Prostate gland (tissue), 2 donors: ENCODE measurements at regions not wholly inside any gene's neighbourhood (a gene's known extent, or its start where the extent isn't known, plus 50 kb on each side); places are given as distances from the start of the nearest gene placed in this dataset.

ENCODE experiments used
- CTCF ChIP-seq, 4 experiments: fragments of 200-600 bp in 2 of 4; fragments of 450-650 bp in 2 of 4; sonication (generic) in 2 of 4; IDR thresholded peaks; 1 replicate in 3 of 4; 2 replicates in 1 of 4; pipeline ENCODE4 v1.5.1; 2016 to 2019; ENCODE audit warnings: antibody characterized with exemption in 4 of 4, mild to moderate bottlenecking in 2 of 4, moderate library complexity in 2 of 4
- POLR2A ChIP-seq: fragments of 450-650 bp; IDR thresholded peaks from one replicate; pipeline ENCODE4 v1.6.1; 2016; ENCODE audit warnings: antibody characterized with exemption, mild to moderate bottlenecking
- POLR2AphosphoS5 ChIP-seq: sonication (generic); formaldehyde crosslinking; IDR thresholded peaks from one replicate; pipeline ENCODE4 v1.6.1; 2017; ENCODE audit warnings: antibody characterized with exemption

- no peak for TF ChIP-seq CTCF (IDR thresholded peaks at IDR 0.05)
- no peak for TF ChIP-seq POLR2A
- no peak for TF ChIP-seq POLR2AphosphoS5
These were observed 592.3 kb downstream of the SH2D4B start for GRCh38 chr10:81130014-81130413.
